ENCODE measurements at regions not wholly inside any gene's neighbourhood (a gene's known extent, or its start where the extent isn't known, plus 50 kb on each side); places are given as distances from the start of the nearest gene placed in this dataset.

GRCh38 chr5:4537489-4537888, 602.6 kb upstream of the ADAMTS16 start (continued):
- TF ChIP-seq ZNF331 (CRISPR knock-in tag; IDR thresholded peaks at IDR 0.05; ENCODE audit: low read depth) (no peak), STAT1 (IDR thresholded peaks at IDR 0.05; ENCODE audit: unreplicated experiment) (no peak), JUNB (IDR thresholded peaks at IDR 0.05; ENCODE audit: unreplicated experiment) (no peak), NANOG (IDR thresholded peaks at IDR 0.05; ENCODE audit: borderline replicate concordance) (no peak), EZH2 (IDR thresholded peaks at IDR 0.05; ENCODE audit: low read depth, unreplicated experiment) (no peak)

GRCh38 chr5:4540375-4541173, 599.6 kb upstream of the ADAMTS16 start:
- Mint-ChIP-seq H3K4me3 (no peak overlapping the region), H3K9me3 (no peaks in the 10 kb centered on the region; the same call in 2 of the 3 replicates), H3K36me3 (ENCODE audit: low read depth) (peaks cover 4% of the 10 kb centered on the region; the same call in 1 of the 3 replicates), H3K27me3 (ENCODE audit: insufficient read depth, low read depth, poor library complexity) (peaks cover 6% of the 10 kb centered on the region), H3K27ac (no peak overlapping the region), H3K4me1 (peaks cover 25% of the 10 kb centered on the region)
- no peaks in the 10 kb centered on the region for H3K27me3 ChIP-seq (ENCODE audit: insufficient read depth)
- H3K4me1 ChIP-seq (ENCODE audit: insufficient read depth) = peaks cover 25% of the 10 kb centered on the region; the same call in 1 of the 2 replicates
- no peaks in the 10 kb centered on the region for H3K36me3 ChIP-seq (ENCODE audit: insufficient read depth)
- ATAC-seq = no peak
- H3K4me3 ChIP-seq = no peak overlapping the region
- no peaks in the 10 kb centered on the region for H4K20me1 ChIP-seq (replicated peaks; ENCODE audit: insufficient read depth)
- DNase-seq (ENCODE audit: low spot score) = no peak
- TF ChIP-seq CREB1 (CRISPR knock-in tag; IDR thresholded peaks at IDR 0.05; ENCODE audit: low read depth) (no peak), JUNB (IDR thresholded peaks at IDR 0.05; ENCODE audit: unreplicated experiment) (no peak), ZNF462 (CRISPR knock-in tag; IDR thresholded peaks at IDR 0.05) (no peak), REST (IDR thresholded peaks at IDR 0.05; ENCODE audit: unreplicated experiment) (no peak)
- H2AFZ ChIP-seq = no peak overlapping the region
- no peak overlapping the region for H3K4me2 ChIP-seq
- H3F3A ChIP-seq (replicated peaks; ENCODE audit: low read depth) = no peaks in the 10 kb centered on the region
- peaks cover 17% of the 10 kb centered on the region for H3K9me2 ChIP-seq (ENCODE audit: insufficient read depth)
- H3K27ac ChIP-seq (ENCODE audit: low read depth) = no peak overlapping the region
- no peaks in the 10 kb centered on the region for H3K79me2 ChIP-seq (replicated peaks; ENCODE audit: insufficient read depth)

Measured in GM23338 (cell line).